H9 (cell line): ENCODE measurements at regions not wholly inside any gene's neighbourhood (a gene's known extent, or its start where the extent isn't known, plus 50 kb on each side); places are given as distances from the start of the nearest gene placed in this dataset.

Experiments used
- DNase-seq: peaks from one replicate; pipeline ENCODE4 v3.0.0-alpha.2; 2017
- H2AFZ ChIP-seq: one replicate; pipeline ENCODE4 v1.6.1; 2013; ENCODE audit warnings: mild to moderate bottlenecking, low read length, control low read depth, moderate library complexity
- H2AK5ac ChIP-seq: 2 replicates; pipeline ENCODE4 v1.6.1; 2013; ENCODE audit warnings: low read length, control low read depth, mixed read lengths; ENCODE audit not compliant: insufficient read length
- H2BK120ac ChIP-seq: one replicate; pipeline ENCODE4 v1.6.1; 2013; ENCODE audit warnings: low read depth, mild to moderate bottlenecking, low read length, control low read depth, inconsistent platforms; ENCODE audit not compliant: poor library complexity, severe bottlenecking
- H2BK12ac ChIP-seq: 2 replicates; pipeline ENCODE4 v1.6.1; 2013; ENCODE audit warnings: low read length, control low read depth, mixed read lengths, low read depth; ENCODE audit not compliant: insufficient read length
- H2BK15ac ChIP-seq: 2 replicates; pipeline ENCODE4 v1.6.1; 2013; ENCODE audit warnings: low read depth, low read length, control low read depth
- H2BK20ac ChIP-seq: one replicate; pipeline ENCODE4 v1.6.1; 2013; ENCODE audit warnings: low read depth, mild to moderate bottlenecking, low read length, control low read depth, inconsistent platforms; ENCODE audit not compliant: poor library complexity, severe bottlenecking
- H2BK5ac ChIP-seq: 2 replicates; pipeline ENCODE4 v1.6.1; 2013; ENCODE audit warnings: low read length, control low read depth, mixed read lengths; ENCODE audit not compliant: insufficient read length
- H3K14ac ChIP-seq: 2 replicates; pipeline ENCODE4 v1.6.1; 2013; ENCODE audit warnings: low read length, control low read depth; ENCODE audit not compliant: insufficient read depth
- H3K18ac ChIP-seq: 2 replicates; pipeline ENCODE4 v1.6.1; 2013; ENCODE audit warnings: low read depth, mild to moderate bottlenecking, mixed read lengths, low read length, control low read depth; ENCODE audit not compliant: insufficient read length
- H3K23ac ChIP-seq: 2 replicates; pipeline ENCODE4 v1.6.1; 2013; ENCODE audit warnings: low read length, control low read depth, mixed read lengths, low read depth; ENCODE audit not compliant: insufficient read length
- H3K23me2 ChIP-seq: 2 replicates; pipeline ENCODE4 v1.6.1; 2013; ENCODE audit warnings: low read depth, mild to moderate bottlenecking, mixed read lengths, low read length, control low read depth; ENCODE audit not compliant: insufficient read length, poor library complexity, severe bottlenecking
- H3K27ac ChIP-seq: 2 replicates; pipeline ENCODE4 v1.5.1; 2013; ENCODE audit warnings: low read length, control low read depth, mixed read lengths, low read depth; ENCODE audit not compliant: insufficient read length
- H3K27me3 ChIP-seq: 2 replicates; pipeline ENCODE4 v1.6.1; 2013; ENCODE audit warnings: low read length, control low read depth, inconsistent platforms; ENCODE audit not compliant: insufficient read depth
- H3K4ac ChIP-seq: 2 replicates; pipeline ENCODE4 v1.6.1; 2013; ENCODE audit warnings: low read depth, mild to moderate bottlenecking, control low read depth, inconsistent platforms, low read length, moderate library complexity
- H3K4me1 ChIP-seq: 2 replicates; pipeline ENCODE4 v1.6.1; 2013; ENCODE audit warnings: low read length, control low read depth, inconsistent platforms; ENCODE audit not compliant: insufficient read depth
- H3K4me2 ChIP-seq: 2 replicates; pipeline ENCODE4 v1.6.1; 2013; ENCODE audit warnings: low read length, control low read depth, mixed read lengths; ENCODE audit not compliant: insufficient read length, insufficient read depth
- H3K56ac ChIP-seq: 2 replicates; pipeline ENCODE4 v1.6.1; 2013; ENCODE audit warnings: low read depth, mild to moderate bottlenecking, mixed read lengths, low read length, control low read depth; ENCODE audit not compliant: insufficient read length
- H3K79me1 ChIP-seq: 2 replicates; pipeline ENCODE4 v1.6.1; 2013; ENCODE audit warnings: low read depth, mild to moderate bottlenecking, moderate library complexity, low read length, control low read depth, inconsistent platforms; ENCODE audit not compliant: insufficient read depth, poor library complexity, severe bottlenecking
- H3K79me2 ChIP-seq: 2 replicates; pipeline ENCODE4 v1.6.1; 2013; ENCODE audit warnings: low read length, control low read depth, inconsistent platforms; ENCODE audit not compliant: insufficient read depth
- H3K9ac ChIP-seq: 2 replicates; pipeline ENCODE4 v1.6.1; 2013; ENCODE audit warnings: low read length, control low read depth, mixed read lengths; ENCODE audit not compliant: insufficient read length; ENCODE audit errors: extremely low read depth
- H3K9me3 ChIP-seq: one replicate; pipeline ENCODE4 v1.6.1; 2013; ENCODE audit warnings: low read depth, low read length, inconsistent platforms; ENCODE audit not compliant: control insufficient read depth
- H3T11ph ChIP-seq: one replicate; pipeline ENCODE4 v1.6.1; 2013; ENCODE audit warnings: mild to moderate bottlenecking, low read length, control low read depth, inconsistent platforms
- H4K20me1 ChIP-seq: one replicate; pipeline ENCODE4 v1.6.1; 2013; ENCODE audit not compliant: control insufficient read depth, insufficient read length, insufficient read depth
- H4K5ac ChIP-seq: 2 replicates; pipeline ENCODE4 v1.6.1; 2013; ENCODE audit warnings: low read depth, mild to moderate bottlenecking, mixed read lengths, low read length, control low read depth; ENCODE audit not compliant: insufficient read length
- H4K8ac ChIP-seq: replicated peaks from 2 replicates; pipeline ENCODE4 v1.6.1; 2013; ENCODE audit warnings: low read length, control low read depth, mixed read lengths, low read depth; ENCODE audit not compliant: insufficient read length
- H4K91ac ChIP-seq: 2 replicates; pipeline ENCODE4 v1.6.1; 2013; ENCODE audit warnings: low read depth, mild to moderate bottlenecking, moderate library complexity, mixed read lengths, low read length, control low read depth; ENCODE audit not compliant: insufficient read length
- H3K27ac Mint-ChIP-seq, 3 experiments: 2 replicates in 2 of 3; 3 replicates in 1 of 3; pipeline ENCODE4 v1.8.0; 2020 to 2021; ENCODE audit warnings: mixed read lengths in 3 of 3, mild to moderate bottlenecking in 1 of 3, moderate library complexity in 1 of 3
- H3K27me3 Mint-ChIP-seq: 2 replicates; pipeline ENCODE4 v1.8.0; 2021; ENCODE audit warnings: low read depth, mild to moderate bottlenecking, moderate library complexity, mixed read lengths
- H3K36me3 Mint-ChIP-seq, 3 experiments: 2 replicates in 2 of 3; 3 replicates in 1 of 3; pipeline ENCODE4 v1.8.0; 2020 to 2021; ENCODE audit warnings: low read depth in 3 of 3, mixed read lengths in 3 of 3; ENCODE audit not compliant: insufficient read depth in 1 of 3
- H3K4me1 Mint-ChIP-seq, 2 experiments: 2 replicates each; pipeline ENCODE4 v1.8.0; 2020; ENCODE audit warnings: mixed read lengths in 2 of 2
- H3K4me3 Mint-ChIP-seq, 2 experiments: 2 replicates in 1 of 2; 3 replicates in 1 of 2; pipeline ENCODE4 v1.8.0; 2020 to 2021; ENCODE audit warnings: mild to moderate bottlenecking in 2 of 2, mixed read lengths in 2 of 2, moderate library complexity in 1 of 2
- H3K9me3 Mint-ChIP-seq, 2 experiments: 2 replicates in 1 of 2; 3 replicates in 1 of 2; pipeline ENCODE4 v1.8.0; 2020; ENCODE audit warnings: mild to moderate bottlenecking in 2 of 2, mixed read lengths in 2 of 2, moderate library complexity in 1 of 2
- WGBS: extraction: QIAGEN DNeasy Blood & Tissue Kit; methylation state at CpG from one replicate; pipeline ENCODE4 v1.1.7; 2013; ENCODE audit warnings: missing lambda C conversion rate, low lambda C conversion rate, mixed read lengths; ENCODE audit not compliant: insufficient read length; ENCODE audit errors: extremely low coverage; 5-methylcytosine and 5-hydroxymethylcytosine counted together
- TF ChIP-seq, protein P1 (sequence below): fragments of 200-600 bp; sonication (generic); conservative IDR thresholded peaks from 3 replicates; pipeline ENCODE4 v1.8.0; 2021; ENCODE audit warnings: antibody characterized with exemption, mild to moderate bottlenecking

DNA sequence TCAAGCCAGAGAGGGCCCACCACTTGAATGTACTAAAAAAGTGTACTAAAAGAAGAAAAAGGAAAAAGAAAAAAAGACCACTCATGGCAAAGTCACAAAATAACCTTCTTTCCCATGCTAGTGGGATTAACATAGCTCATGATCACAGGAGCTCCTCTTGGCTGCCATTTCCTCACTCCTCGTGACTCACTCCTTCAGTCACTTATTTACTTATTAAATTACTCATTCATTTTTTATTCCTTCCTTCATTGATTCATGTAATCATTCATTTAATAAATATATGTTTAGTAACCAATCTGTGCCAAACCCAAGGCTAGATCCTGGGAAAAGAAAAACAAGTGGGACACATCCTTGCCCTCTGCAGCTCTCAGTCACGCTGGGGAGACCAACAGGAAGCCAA, 300.5 kb downstream of the INSIG2 start:
- H2BK15ac ChIP-seq = no peak overlapping the region
- Mint-ChIP-seq H3K27me3 (no peaks in the 10 kb centered on the region), H3K4me3 (no peak overlapping the region), H3K4me1 (no peaks in the 10 kb centered on the region), H3K27ac (peak overlapping the region in 1 of 3 experiments; percentile 29; a peak in 2 of 7 replicates), H3K9me3 (peaks cover 5 to 8% of the 10 kb centered on the region in 2 experiments; a peak in 3 of 5 replicates), H3K36me3 (peaks cover 0 to 11% (median 6%) of the 10 kb centered on the region in 3 experiments; a peak in 3 of 7 replicates)
- no peak overlapping the region for H3K4me2 ChIP-seq
- H3K23me2 ChIP-seq = no peaks in the 10 kb centered on the region
- no peak overlapping the region for H2BK12ac ChIP-seq
- no peak overlapping the region for H3K4ac ChIP-seq
- no peak overlapping the region for H2BK5ac ChIP-seq
- no peak overlapping the region for H2AK5ac ChIP-seq
- no peak overlapping the region for H3K56ac ChIP-seq
- H3K27me3 ChIP-seq = 0 out of 2 replicates have a peak, but pooled peaks cover 2% of the 10 kb centered on the region
- H3K4me1 ChIP-seq = no peaks in the 10 kb centered on the region
- H3K14ac ChIP-seq = no peak overlapping the region
- H3K27ac ChIP-seq = no peak overlapping the region
- H3T11ph ChIP-seq = no peak overlapping the region
- H4K20me1 ChIP-seq = no peaks in the 10 kb centered on the region
- H4K5ac ChIP-seq = no peak overlapping the region
- no peaks in the 10 kb centered on the region for H3K79me1 ChIP-seq
- H3K23ac ChIP-seq = no peak overlapping the region
- H3K79me2 ChIP-seq = no peaks in the 10 kb centered on the region
- TF ChIP-seq, protein P1, sequence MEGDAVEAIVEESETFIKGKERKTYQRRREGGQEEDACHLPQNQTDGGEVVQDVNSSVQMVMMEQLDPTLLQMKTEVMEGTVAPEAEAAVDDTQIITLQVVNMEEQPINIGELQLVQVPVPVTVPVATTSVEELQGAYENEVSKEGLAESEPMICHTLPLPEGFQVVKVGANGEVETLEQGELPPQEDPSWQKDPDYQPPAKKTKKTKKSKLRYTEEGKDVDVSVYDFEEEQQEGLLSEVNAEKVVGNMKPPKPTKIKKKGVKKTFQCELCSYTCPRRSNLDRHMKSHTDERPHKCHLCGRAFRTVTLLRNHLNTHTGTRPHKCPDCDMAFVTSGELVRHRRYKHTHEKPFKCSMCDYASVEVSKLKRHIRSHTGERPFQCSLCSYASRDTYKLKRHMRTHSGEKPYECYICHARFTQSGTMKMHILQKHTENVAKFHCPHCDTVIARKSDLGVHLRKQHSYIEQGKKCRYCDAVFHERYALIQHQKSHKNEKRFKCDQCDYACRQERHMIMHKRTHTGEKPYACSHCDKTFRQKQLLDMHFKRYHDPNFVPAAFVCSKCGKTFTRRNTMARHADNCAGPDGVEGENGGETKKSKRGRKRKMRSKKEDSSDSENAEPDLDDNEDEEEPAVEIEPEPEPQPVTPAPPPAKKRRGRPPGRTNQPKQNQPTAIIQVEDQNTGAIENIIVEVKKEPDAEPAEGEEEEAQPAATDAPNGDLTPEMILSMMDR = no peak
- H3K9ac ChIP-seq = no peak overlapping the region
- H3K9me3 ChIP-seq = no peaks in the 10 kb centered on the region
- no peak for DNase-seq
- no peak overlapping the region for H4K8ac ChIP-seq
- 100% methylated on average over 1 of the region's 2 CpGs for WGBS
- H2AFZ ChIP-seq = no peak overlapping the region
- H3K18ac ChIP-seq = no peak overlapping the region
- no peak overlapping the region for H2BK120ac ChIP-seq
- H4K91ac ChIP-seq = no peak overlapping the region
- no peak overlapping the region for H2BK20ac ChIP-seq
